GM13977 (cell line): ENCODE measurements at regions not wholly inside any gene's neighbourhood (a gene's known extent, or its start where the extent isn't known, plus 50 kb on each side); places are given as distances from the start of the nearest gene placed in this dataset.

Experiments
- DNase-seq: peaks from one replicate; pipeline ENCODE4 v3.0.0; 2012; ENCODE audit warnings: low spot score
- in situ Hi-C: fragments of 300-500 bp; cut with MboI; formaldehyde crosslinking; loops from one replicate; pipeline ENCODE4 v1.12.0; 2022; ENCODE audit warnings: low sequenced_read_pairs, low pct_unique_long_range_greater_than_20kb, mixed read lengths, inconsistent platforms; ENCODE audit not compliant: unreplicated experiment
- TF ChIP-seq, protein P1 (sequence below): IDR thresholded peaks from 2 replicates; pipeline ENCODE4 v1.5.1; 2012; ENCODE audit warnings: mild to moderate bottlenecking, control low read depth; ENCODE audit not compliant: insufficient read depth; ENCODE audit errors: extremely low read depth, missing control alignments

DNA sequence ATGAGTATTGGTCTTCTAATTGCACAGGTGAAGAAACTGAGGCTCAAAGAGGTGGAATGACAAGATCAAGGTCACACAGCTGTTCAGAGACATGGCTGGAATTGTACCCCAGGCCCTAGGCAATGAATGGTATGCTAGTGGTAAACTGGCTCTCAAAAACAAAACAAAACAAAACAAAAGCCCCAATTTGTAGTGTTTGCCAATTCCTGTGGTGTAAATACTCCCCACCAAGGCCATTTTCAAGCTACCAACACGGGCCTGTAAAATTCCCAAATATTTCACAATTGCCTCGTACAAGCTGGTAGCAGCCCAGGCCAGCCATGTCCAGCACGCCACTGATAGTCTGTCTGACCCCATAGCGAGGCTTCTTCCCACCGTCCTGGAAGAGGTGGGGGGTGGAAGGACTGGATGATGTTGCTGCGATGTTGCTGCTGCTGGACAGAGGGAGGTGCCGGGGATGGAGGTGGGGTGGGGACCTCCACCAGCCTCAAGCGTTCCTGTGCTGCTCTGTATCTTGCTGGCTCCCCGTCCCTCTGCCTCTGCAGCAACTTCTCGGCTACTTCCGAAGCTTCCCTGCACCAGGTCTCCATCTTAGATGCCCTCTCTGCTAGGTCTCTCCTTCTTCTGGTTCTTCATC lies 62.2 kb upstream of the RUNX3 start:
- in situ Hi-C loops: no loop called here
- TF ChIP-seq, protein P1, sequence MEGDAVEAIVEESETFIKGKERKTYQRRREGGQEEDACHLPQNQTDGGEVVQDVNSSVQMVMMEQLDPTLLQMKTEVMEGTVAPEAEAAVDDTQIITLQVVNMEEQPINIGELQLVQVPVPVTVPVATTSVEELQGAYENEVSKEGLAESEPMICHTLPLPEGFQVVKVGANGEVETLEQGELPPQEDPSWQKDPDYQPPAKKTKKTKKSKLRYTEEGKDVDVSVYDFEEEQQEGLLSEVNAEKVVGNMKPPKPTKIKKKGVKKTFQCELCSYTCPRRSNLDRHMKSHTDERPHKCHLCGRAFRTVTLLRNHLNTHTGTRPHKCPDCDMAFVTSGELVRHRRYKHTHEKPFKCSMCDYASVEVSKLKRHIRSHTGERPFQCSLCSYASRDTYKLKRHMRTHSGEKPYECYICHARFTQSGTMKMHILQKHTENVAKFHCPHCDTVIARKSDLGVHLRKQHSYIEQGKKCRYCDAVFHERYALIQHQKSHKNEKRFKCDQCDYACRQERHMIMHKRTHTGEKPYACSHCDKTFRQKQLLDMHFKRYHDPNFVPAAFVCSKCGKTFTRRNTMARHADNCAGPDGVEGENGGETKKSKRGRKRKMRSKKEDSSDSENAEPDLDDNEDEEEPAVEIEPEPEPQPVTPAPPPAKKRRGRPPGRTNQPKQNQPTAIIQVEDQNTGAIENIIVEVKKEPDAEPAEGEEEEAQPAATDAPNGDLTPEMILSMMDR: no peak
- DNase-seq: no peak

- in situ Hi-C loops: no loop called here
- DNase-seq: no peak
- TF ChIP-seq, protein P1: no peak
Measured at GRCh38 chr1:24991697-24992096, 61.6 kb upstream of the RUNX3 start.

- in situ Hi-C loops: no loop called here
- DNase-seq: no peak
- TF ChIP-seq, protein P1: no peak
Measured at GRCh38 chr1:24990779-24991641, 60.9 kb upstream of the RUNX3 start.

GRCh38 chr1:24990136-24990535 lies 60.1 kb upstream of the RUNX3 start:
- no peak for DNase-seq
- TF ChIP-seq, protein P1: no peak
- in situ Hi-C loops: no loop called here

GRCh38 chr1:24989082-24989481 lies 59.0 kb upstream of the RUNX3 start:
- in situ Hi-C loops: no loop called here
- DNase-seq: no peak
- TF ChIP-seq, protein P1: no peak

DNA sequence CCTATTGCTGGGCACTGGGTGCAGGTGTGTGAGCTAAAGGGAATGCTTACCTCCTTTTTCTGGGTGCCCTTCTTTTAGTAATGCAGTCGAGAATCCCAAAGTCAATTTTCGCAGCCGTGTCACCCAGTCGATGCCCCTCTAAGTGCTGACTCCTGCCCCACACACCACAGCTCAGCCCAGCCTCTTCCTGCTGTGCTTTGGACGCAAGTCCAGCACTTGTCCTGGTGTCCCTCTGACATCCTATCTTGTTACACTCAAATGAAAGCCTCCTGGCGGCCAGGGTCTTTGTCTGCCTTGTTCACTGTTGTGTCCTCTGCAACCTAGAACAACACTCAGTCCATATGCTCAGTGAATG lies 58.5 kb upstream of the RUNX3 start:
- TF ChIP-seq, protein P1: no peak
- in situ Hi-C loops: no loop called here

More for the DNA sequence above, 58.5 kb upstream of the RUNX3 start:
- no peak for DNase-seq
